DMS 273 (cell line): ENCODE measurements at regions not wholly inside any gene's neighbourhood (a gene's known extent, or its start where the extent isn't known, plus 50 kb on each side); places are given as distances from the start of the nearest gene placed in this dataset.
A peak's percentile ranks its signal among the peaks of the same experiment; 100 is the strongest.

Experiments
- DNase-seq: peaks from one replicate; lab custom pipeline; 2025; ENCODE audit not compliant: unreplicated experiment; lab: John Stamatoyannopoulos, UW

DNA sequence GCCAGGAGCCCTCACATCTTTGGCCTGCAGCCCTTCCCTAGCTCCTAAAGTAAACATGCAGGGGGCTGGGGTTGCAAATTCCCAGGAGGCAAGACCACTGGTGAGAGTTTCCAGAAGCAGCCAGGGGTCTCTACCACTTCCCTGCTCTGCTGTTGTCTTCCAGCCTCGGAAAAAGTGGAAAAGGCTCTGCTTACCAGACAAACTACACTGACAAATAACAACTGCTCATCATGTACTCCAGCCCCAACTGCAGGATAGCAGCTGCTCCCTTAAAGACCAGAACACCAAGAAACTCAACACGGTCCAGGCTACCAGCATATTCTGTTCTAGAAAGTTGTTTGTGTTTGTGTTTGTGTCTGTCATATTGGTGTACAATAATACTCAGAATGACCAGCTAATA, 187.5 kb upstream of the MARCKS start:
- no peak for DNase-seq

DNA sequence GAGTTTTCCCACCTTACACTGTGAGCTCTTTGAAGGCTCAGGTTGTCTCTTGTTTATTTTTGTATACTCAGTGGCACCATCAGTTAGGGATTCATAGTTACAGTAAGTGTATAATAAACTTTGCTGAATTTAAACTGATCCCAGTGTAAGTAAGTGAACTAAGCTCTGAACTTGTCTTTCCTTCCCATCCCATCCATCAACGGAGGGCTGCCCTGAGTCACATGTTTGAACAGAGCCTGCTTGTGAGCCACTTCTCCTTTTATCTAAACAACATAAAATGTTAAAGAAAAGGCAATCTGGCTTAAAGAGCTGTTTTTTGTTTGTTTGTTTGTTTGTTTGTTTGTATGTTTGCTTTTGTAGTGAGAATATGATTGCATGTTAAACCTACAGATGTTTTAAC, 185.7 kb upstream of the MARCKS start:
- no peak for DNase-seq

DNA sequence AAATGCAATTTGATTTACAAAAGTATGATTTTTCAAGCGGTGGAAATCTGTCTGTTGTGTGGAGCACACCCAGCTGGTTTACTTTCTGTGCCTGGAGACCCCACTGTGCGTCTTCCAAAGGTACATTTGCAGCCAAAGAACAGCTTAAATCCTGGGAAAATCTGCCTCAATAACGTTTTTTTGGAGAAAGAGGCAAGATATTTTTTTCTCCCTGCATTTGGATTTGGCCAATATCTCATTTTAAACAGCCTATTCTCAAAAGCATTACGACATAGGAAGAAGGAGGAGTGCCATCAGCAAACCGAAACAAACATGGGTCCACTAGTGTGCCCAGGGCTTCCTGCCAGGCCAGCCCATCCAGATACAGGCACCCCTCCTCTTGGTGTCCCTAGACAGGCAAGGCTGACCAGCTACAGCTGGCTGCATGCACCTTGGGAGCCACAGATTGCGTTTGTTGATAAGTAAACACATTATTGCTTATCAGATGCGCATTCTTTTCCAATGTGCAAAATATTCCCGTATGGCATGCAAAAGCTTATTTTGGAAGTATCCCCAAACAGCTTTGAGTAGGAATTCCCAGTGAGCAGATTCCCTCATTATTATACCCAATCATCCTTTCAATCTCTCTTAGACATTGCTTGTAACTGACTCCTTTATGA, 184.5 kb upstream of the MARCKS start:
- DNase-seq: peak; percentile 27

DNA sequence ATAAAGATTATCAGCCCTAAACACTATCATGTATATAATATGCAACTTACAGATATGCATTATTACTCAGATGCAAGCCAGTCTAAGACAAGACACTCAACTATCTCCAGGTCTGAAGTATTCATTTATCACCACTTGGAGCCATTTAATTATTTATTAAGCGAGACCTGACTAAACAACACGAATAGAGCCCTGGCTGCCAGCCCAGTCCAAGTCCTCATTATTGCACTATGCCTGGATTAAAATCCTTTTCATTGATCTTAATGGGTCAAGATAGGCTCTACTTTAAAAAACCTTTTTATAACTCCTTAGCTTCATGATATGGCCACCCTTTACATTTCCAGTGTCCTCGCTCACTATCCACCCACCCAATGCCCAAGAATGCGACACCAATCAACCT, 183.1 kb upstream of the MARCKS start:
- peak; percentile 12 for DNase-seq

DNA sequence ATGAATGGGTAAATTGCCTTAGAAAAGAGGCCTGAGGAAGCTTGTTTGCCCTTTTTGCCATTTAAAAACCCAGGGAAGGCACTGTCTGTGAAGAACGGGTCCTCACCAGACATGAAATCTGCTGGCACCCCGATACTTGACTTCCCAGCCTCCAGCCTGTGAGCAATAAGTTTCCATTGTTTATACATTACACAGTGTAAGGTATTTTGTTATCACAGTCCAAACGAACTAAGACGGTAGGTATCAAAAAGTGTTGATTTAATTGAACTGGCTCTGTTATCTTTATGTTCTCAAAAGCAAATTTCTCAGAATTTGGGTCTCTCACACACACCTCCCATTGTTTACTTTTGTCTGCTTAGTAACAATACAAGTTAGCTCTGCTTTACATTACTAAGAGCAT, 181.1 kb upstream of the MARCKS start:
- no peak for DNase-seq

DNA sequence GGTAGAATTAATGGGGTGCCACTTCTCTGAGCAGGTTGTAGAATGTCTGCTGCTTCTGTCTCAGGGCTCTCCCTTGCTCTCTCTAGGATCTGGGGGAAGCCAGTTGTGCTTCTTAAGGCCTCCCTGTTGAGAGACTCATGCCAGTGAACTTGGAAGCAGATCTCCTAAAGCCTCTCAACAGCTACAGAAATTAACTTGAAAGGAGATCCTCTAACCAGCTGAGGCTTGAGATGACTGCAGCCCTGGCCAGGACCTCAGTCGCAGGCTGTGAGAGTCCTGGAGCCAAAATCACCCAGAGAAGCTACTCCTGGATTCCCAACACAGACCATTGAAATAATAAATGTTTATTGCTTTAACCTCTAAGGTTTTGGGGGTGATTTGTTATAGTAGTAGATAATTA, 180.2 kb upstream of the MARCKS start:
- no peak for DNase-seq

DNA sequence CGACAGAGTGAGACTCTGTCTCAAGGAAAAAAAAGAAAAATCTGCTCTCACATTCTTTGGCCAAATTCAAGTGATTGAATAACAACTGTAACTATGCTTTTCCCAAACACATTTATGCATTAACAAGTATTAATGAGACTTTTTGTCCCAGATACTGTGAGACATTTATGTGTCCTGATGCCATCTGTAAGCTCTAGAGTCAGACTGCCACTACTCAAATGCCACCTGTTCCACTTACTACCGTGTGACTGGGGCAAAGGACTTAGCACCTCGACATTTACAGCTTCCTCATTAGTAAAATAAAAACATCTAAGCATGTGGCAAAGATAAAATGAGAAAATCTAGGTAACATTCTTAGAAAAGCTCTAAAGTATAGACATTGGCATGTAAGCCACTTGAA, 178.1 kb upstream of the MARCKS start:
- DNase-seq: peak; percentile 38

DNA sequence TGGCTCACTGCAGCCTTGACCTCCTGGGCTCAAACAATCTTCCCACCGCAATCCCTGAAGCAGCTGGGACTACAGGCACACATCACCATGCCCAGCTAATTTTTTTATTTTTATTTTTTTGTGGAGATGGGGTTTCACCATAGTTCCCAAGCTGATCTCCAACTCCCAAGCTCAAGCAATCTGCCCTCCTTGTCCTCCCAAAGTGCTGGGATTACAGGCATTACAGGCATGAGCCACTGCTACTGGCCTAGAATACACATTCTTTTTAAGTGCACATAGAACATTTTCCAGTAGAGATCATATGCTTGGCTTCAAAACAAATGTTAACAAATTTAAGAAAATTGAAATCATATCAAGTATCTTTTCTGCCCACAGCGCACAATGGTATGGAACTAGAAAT, 176.8 kb upstream of the MARCKS start:
- DNase-seq: no peak

DNA sequence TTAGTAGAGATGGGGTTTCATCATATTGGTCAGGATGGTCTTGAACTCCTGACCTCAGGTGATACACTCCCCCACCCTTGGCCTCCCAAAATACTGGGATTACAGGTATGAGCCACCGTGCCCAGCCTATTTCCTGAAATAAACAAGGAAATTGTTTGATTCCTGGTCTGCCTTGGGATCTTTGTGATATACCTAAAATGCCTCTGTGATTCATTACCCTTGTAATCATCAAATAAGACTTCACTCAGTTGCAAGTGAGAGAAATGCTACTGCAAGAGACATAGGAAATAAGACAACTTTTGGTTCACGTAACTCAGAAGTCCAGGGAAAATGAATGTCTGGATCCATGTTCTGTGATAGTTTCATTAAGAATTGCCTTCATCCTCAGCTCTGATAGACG, 173.2 kb upstream of the MARCKS start:
- no peak for DNase-seq

DNA sequence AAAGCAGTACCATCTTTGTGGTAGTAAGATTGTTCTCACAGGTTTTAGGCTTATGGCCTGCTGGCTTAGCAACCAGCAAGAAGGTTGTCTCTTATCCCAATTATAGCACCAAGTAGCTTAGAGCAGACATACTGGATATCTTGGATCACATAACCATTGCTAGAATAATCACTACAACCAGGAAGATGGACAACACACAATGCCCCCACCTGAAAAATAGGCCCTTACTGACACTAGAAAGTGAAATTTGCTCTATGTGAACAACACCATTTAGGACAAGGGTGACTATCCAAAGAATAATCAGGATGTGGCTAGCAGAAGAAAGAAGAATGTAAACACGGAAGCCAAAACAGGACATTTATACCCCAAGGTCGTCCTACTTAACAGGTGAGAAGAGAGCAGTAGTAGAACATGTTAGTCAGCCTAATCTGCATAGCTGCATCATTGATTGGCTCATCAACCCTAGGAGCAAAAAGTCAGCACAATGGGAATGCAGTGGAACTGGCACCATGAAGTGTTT, 172.7 kb upstream of the MARCKS start:
- no peak for DNase-seq

DNA sequence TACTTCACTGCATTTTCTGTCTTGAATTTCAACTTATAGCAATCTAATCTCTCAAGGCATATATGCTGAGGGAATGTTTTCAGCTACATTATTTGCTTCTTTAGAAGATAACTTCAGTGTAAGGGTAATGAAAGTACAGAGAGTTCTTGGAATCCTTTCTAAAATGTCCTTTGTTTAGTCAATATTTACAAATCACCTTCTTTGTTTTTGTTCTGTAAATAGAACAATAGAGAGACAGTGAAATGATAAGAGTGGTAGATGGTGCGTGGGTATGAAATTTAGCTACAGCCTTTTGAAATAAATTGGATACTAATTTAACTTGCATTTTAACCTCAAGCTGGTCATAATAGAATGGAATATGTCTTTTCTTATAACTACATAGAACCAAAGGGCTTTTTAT, 171.1 kb upstream of the MARCKS start:
- DNase-seq: no peak

DNA sequence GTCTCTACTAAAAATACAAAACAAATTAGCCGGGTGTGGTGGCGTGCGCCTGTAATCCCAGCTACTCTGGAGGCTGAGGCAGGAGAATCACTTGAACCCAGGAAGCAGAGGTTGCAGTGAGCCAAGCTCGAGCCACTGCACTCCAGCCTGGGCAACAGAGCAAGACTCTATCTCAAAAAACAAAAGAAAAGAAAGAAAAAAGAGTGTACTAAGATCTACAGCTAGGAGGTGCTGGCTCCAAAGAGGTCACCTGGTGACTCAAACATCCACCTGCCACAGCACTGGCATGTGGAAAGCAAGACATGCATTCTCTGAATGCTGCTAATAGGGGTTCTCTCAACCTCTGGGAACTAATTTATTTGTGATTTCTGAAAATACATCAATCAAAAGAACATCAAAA, 167.5 kb upstream of the MARCKS start:
- peak; percentile 22 for DNase-seq

DNA sequence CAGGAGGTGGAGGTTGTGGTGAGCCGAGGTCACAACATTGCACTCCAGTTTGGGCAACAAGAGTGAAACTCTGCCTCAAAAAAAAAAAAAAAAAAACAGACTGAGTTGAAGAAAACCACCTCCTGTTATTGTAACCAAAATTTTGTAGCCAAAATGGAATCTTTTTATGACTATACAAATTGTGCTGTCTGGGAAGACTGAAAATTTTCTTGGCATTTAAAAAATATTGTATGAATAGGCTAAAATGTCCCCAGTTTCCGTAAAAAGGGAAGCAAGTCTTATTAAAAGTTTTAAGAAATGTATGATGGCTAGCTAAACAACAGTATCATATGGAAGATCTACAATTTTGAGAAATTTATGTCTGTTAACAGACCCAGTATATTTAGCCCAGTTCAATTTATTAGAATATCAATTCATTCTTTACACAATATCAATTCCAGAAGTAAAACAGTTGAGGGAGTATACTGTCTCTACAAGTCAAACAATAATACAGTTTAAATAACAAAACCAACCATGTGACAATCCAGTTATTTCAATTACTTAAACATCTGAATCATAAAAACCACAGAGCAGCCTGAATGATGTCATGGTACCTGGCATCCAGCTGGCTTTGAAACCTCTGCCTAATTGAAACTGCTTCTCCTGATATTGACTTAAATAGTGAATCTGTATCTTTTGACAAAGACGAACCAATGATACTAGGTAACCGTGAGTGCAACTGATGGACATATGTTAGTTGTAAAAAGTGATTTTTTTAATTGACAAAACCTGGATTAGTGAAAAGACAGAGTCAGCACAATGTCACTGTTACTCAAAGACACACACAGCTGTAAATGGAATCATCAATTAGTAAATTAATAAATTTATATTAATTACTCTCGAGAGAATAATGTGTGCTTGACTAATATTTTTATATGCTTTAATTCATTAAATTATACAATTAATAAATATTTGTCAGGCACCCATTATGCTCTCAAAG, 166.6 kb upstream of the MARCKS start:
- DNase-seq: peak; percentile 42

DNA sequence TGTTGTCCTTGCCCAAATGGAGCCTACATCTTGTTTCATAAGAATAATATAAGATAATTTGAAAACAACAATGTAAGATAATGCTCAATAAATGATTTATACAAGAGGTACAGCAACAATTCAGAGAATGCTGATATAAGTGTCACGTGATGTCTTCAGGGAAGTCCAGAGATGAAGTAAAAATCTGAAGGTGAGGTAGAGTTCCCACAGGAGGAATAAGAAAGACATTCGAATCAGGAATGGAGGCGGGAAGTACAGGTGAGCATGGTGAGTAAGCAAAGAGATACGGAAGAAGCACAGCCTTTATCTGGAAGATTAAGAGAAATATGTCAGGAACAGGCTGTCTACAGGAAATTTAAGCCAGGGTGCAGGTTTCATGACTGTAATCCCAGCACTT, 165.9 kb upstream of the MARCKS start:
- no peak for DNase-seq

DNA sequence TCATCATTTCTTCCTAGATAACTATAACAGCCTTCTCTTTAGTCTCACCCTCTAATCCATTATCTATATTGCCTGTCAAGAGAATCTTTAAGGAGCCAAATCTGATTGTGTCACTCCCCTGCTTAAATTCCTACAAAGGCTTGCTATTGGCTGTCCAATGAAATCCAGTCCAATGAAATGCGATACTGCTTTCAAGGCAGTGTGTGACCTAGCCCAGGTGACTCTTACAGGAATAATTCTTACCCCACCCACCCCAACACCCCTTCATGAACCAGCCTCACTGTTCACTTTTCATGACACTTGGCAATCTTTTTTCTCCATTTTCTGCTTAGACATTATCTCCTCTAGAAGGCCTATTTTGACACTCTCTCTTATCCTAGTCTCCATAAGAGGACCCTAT, 163.3 kb upstream of the MARCKS start:
- no peak for DNase-seq

DNA sequence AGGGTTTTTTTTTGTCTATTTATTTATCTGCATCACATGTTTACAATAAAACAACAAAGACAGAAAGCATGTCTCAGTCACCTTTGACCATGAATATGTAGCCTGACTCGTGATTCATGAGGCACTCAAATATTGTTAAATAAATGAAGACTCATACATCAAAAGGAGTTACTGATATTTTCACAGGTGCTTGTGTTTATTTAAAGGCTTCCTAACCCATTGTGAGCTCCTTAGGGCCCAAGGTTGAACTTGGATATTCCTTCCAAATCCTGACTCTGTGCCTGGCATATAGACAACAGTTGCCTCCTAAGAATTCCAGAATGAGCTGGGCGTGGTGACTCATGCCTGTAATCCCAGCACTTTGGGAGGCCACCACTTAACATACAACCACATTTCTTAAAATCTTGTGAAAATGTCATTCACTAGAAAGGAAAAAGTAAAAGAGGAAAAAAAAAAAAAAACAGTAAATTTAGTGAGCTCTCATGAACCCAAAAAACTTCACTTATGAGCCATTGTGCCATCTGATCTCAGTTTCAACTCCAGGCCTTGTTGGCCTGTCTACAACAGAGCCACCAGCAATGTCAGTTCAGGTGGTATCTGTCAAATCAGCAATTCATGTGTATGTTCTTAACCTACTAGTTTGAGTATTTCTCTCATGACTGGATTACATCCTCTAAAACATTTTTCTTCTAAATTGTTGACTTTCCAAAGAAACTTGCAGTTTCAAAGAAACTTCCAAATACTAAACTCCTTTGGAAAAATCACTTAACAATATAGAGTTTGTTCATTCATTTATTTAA, 162.7 kb upstream of the MARCKS start:
- DNase-seq: no peak

DNA sequence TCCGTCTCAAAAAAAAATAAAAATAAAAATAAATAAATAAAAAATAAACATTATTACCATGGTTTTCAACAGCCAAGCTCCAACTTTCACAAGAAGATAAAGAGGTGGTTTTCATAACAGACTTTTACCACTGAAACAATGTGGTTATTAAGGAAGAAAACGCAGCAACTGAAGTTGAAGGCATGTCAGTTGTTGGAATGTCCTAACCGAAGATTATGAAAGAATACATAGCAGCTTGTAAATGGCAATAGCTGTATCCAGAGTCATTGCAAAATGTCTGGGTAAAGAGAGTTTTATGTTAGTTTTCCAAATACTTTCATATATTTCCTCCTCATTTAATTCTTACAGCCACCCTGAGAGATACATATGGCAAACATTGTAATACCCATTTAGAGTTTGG, 161.6 kb upstream of the MARCKS start:
- DNase-seq: no peak

DNA sequence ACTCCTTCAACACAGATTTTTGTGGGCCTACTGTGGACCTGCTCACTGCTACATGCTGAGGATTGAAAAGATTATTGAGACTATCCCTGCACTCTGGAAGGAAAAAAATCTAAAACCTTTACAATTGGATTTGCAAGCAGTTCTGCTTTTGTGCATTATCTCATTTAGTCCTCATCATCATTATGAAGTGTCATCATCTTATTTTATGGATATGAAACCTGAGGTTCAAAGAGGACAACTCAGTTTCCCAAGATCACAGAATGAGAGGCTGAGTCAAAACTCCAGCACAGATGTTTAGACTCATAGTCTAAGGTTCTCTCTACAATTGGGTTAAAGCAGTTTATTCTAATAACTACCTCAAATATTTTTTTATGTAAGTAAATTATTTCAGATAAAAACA, 160.2 kb upstream of the MARCKS start:
- no peak for DNase-seq

DNA sequence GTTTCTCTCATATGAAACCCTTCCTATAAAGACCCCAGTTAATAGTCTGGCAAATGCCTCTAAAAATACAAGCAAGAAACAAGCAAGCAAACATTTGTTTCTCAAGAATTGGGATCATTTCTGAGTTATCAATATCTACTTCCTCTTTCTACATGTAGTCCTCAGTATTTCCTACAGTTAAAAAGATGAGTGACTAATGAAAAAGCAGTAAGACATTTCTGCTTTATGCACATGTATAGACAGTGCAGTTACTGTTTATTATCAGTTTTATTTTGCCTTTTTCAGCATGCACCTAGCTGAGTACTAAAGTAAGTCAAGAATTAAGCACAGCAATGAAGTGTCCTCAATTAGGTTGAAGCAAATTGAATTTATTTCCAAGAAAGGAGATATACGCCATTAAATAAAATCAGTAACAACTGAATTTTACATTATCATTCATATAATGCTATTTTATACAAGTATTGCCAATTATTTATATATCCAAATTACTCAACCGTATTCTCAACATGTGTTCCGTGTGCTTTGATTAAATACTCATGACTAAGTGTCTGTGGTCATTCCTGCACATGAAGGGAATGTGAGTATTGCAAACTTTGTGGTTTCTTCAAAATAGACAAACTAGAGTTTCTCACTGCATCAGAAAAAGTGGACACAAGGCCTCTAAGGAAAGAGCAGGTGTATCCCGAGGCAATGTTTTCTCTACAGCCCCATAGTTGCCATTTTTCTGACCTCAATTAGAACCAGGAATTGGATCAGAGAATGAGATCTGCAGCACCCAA, 159.3 kb upstream of the MARCKS start:
- DNase-seq: no peak

DNA sequence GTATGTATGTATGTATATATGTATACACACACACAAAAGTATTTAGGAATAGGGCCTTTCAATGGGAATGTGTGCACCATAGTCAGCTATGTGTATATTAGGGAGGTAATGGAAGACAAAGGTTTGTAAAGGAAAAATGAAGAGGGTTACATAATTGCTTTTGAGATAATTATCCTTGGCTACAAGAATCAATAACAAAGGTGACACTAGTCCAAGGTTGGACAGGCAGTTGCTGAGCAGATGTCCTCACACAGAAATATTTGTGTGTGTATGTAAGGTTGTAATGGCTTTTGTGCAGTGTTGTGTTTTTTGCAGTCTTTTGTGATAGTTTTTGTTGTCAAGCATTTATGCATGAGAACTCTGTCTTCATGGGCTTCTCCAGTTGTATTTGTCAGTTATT, 157.9 kb upstream of the MARCKS start:
- no peak for DNase-seq
